GM12878 (cell line): ENCODE measurements at regions not wholly inside any gene's neighbourhood (a gene's known extent, or its start where the extent isn't known, plus 50 kb on each side); places are given as distances from the start of the nearest gene placed in this dataset.

ENCODE experiments used
- ATAC-seq: fragments of 200-7000 bp; cut with Tn5 transposase; 3 replicates; pipeline ENCODE4 v1.9.1; 2020; ENCODE audit warnings: mild to moderate bottlenecking, moderate library complexity
- BruUV-seq: library from RNA; stranded (reverse); fragments of 400-500 nt; replicated peaks from 2 replicates; lab custom pipeline; 2021; lab: Mats Ljungman, UMichigan
- CTCF ChIA-PET: fragments of 300-600 bp; sonication (Branson Sonifier 250); formaldehyde crosslinking; extraction: SDS; loops from one replicate; lab custom pipeline; 2021; ENCODE audit warnings: inconsistent platforms; lab: Yijun Ruan, JAX
- POLR2A ChIA-PET: fragments of 350-600 bp; formaldehyde crosslinking; extraction: SDS; loops from one replicate; lab custom pipeline; 2021; ENCODE audit warnings: inconsistent platforms; lab: Charles Lee
- RAD21 ChIA-PET: fragments of 300-600 bp; sonication (Branson Sonifier 250); formaldehyde crosslinking; loops from one replicate; lab custom pipeline; 2023; ENCODE audit warnings: antibody characterized with exemption; ENCODE audit not compliant: unreplicated experiment; lab: Charles Lee
- SMC1A ChIA-PET: fragments of 300-600 bp; sonication (Branson Sonifier 250); formaldehyde crosslinking; loops from one replicate; lab custom pipeline; 2023; ENCODE audit not compliant: unreplicated experiment, uncharacterized antibody; lab: Charles Lee
- DNase-seq: peaks from one replicate; pipeline ENCODE4 v3.0.0-alpha.2; 2011; ENCODE audit warnings: low read depth, low spot score
- FAIRE-seq: peaks from 3 replicates; lab custom pipeline; 2011; peaks lifted over from hg19 to GRCh38; lab: Jason Lieb, UNC
- H2AFZ ChIP-seq: 2 replicates; pipeline ENCODE4 v1.6.0; 2011; ENCODE audit warnings: low read depth, low read length, control low read depth; ENCODE audit not compliant: control insufficient read depth
- H3K27ac ChIP-seq: 2 replicates; pipeline ENCODE4 v1.5.1; 2011; ENCODE audit warnings: control low read depth; ENCODE audit not compliant: control insufficient read depth, insufficient read depth
- H3K27me3 ChIP-seq, 2 experiments: replicated peaks in 1 of 2; 2 replicates each; pipeline versions ENCODE4 v1.6.0 to v1.6.1; 2011; ENCODE audit warnings: low read length in 1 of 2; ENCODE audit not compliant: control insufficient read depth in 2 of 2, insufficient read depth in 2 of 2
- H3K36me3 ChIP-seq, 2 experiments: 2 replicates each; pipeline ENCODE4 v1.5.1; 2011; ENCODE audit warnings: low read length in 1 of 2; ENCODE audit not compliant: control insufficient read depth in 2 of 2, insufficient read depth in 2 of 2
- H3K4me1 ChIP-seq: 2 replicates; pipeline ENCODE4 v1.6.1; 2011; ENCODE audit warnings: mild to moderate bottlenecking, low read length, moderate library complexity, mixed read lengths; ENCODE audit not compliant: control insufficient read depth, insufficient read depth
- H3K4me2 ChIP-seq: 2 replicates; pipeline ENCODE4 v1.6.0; 2011; ENCODE audit warnings: control low read depth; ENCODE audit not compliant: control insufficient read depth, insufficient read depth
- H3K4me3 ChIP-seq: fragments of 200-600 bp; sonication (generic); 2 replicates; pipeline ENCODE4 v1.5.1; 2016
- H3K79me2 ChIP-seq: 2 replicates; pipeline ENCODE4 v1.6.0; 2011; ENCODE audit warnings: low read length; ENCODE audit not compliant: control insufficient read depth, insufficient read depth
- H3K9ac ChIP-seq: 2 replicates; pipeline ENCODE4 v1.8.0; 2011; ENCODE audit warnings: low read length, control low read depth, mixed read lengths; ENCODE audit not compliant: control insufficient read depth, insufficient read depth
- H3K9me3 ChIP-seq: replicated peaks from 3 replicates; pipeline ENCODE4 v1.5.1; 2011; ENCODE audit warnings: mild to moderate bottlenecking, low read length; ENCODE audit not compliant: control insufficient read depth, insufficient read depth
- H4K20me1 ChIP-seq: 2 replicates; pipeline ENCODE4 v1.6.0; 2011; ENCODE audit not compliant: control insufficient read depth, insufficient read depth
- ATF7 ChIP-seq: fragments of 450-650 bp; IDR thresholded peaks from 2 replicates; pipeline ENCODE4 v1.6.1; 2016; ENCODE audit warnings: low read depth, mild to moderate bottlenecking
- CBFB ChIP-seq: IDR thresholded peaks from 2 replicates; pipeline ENCODE4 v1.6.1; 2016; ENCODE audit warnings: antibody characterized with exemption, low read depth
- CHD1 ChIP-seq: IDR thresholded peaks from 2 replicates; pipeline ENCODE4 v1.6.1; 2012; ENCODE audit warnings: low read depth, low read length, improper control_type of control experiment
- HDAC2 ChIP-seq: fragments of 200-600 bp; sonication (generic); IDR thresholded peaks from 2 replicates; pipeline ENCODE4 v1.6.1; 2017
- NFYA ChIP-seq: IDR thresholded peaks from 2 replicates; pipeline ENCODE4 v1.6.1; 2011; ENCODE audit warnings: low read depth, mild to moderate bottlenecking, low read length, improper control_type of control experiment, borderline replicate concordance
- POU2F2 ChIP-seq: IDR thresholded peaks from 3 replicates; pipeline ENCODE4 v1.6.1; 2011; ENCODE audit warnings: low read depth, mild to moderate bottlenecking, low read length, borderline replicate concordance
- RBBP5 ChIP-seq: fragments of 200-600 bp; sonication (generic); conservative IDR thresholded peaks from 2 replicates; pipeline ENCODE4 v1.6.1; 2016
- RCOR1 ChIP-seq: conservative IDR thresholded peaks from 2 replicates; pipeline ENCODE4 v1.6.1; 2012; ENCODE audit warnings: low read depth, low read length, improper control_type of control experiment
- RUNX3 ChIP-seq: IDR thresholded peaks from 2 replicates; pipeline ENCODE4 v1.6.1; 2012; ENCODE audit warnings: low read length, inconsistent platforms
- SMARCA5 ChIP-seq: fragments of 450-650 bp; IDR thresholded peaks from 2 replicates; pipeline ENCODE4 v1.6.1; 2017; ENCODE audit warnings: mild to moderate bottlenecking
- WGBS: methylation state at CpG from one replicate; pipeline ENCODE4 v1.1.6; 2016; ENCODE audit warnings: low lambda C conversion rate; ENCODE audit not compliant: insufficient replicate concordance, insufficient coverage; ENCODE audit errors: missing lambda C conversion rate; 5-methylcytosine and 5-hydroxymethylcytosine counted together
- in situ Hi-C: fragments of 300-500 bp; cut with MboI; formaldehyde crosslinking; loops from 9 replicates; pipeline ENCODE4 v1.14.3; 2018; ENCODE audit warnings: mixed read lengths
- intact Hi-C: fragments of 100-400 bp; cut with micrococcal nuclease; formaldehyde crosslinking; loops from one replicate; pipeline ENCODE4 v1.14.2; 2022; ENCODE audit not compliant: unreplicated experiment
- TF ChIP-seq, protein P1 (sequence below): fragments of 450-650 bp; IDR thresholded peaks from 2 replicates; pipeline ENCODE4 v1.6.1; 2017; ENCODE audit warnings: mild to moderate bottlenecking, moderate library complexity
- TF ChIP-seq, protein P2 (sequence below): fragments of 450-650 bp; IDR thresholded peaks from 2 replicates; pipeline ENCODE4 v1.6.1; 2018; ENCODE audit warnings: mild to moderate bottlenecking, low read depth, moderate library complexity; ENCODE audit not compliant: partially characterized antibody

DNA sequence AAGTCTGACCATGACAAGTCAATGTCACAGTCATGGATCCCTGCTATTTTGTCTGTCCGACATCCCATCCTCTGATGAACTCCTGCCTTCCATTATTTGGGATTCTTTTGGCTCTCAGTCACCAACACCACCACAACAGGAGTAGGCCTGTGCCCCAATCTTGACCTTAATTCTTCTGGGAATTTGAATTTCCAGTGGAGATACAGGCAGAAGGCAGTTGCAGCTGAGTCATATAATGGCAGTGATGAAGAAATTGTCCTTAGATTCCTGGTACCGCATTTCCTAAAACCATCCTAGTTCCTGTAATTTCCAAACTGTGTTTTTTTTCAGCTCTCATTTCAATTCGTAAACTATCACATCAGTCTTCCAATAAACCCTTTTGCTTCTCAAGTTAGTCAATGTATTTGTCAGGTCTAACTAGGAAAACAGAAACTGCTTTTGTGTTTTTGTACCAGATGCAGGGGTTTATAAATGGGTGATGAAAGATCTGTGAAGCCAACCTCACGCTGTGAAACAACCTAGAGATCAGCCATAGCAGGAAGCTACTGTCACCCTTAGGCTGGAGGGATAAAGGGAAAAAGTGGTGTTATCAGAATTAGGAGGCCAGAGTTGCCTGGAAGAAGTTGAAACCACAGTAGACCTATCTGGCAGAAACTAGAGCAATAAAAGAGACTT is 126.3 kb upstream of the TMEM108 start (continued):
- TF ChIP-seq HDAC2 (no peak), CBFB (no peak), RUNX3 (no peak), POU2F2 (no peak)
- TF ChIP-seq, protein P1, sequence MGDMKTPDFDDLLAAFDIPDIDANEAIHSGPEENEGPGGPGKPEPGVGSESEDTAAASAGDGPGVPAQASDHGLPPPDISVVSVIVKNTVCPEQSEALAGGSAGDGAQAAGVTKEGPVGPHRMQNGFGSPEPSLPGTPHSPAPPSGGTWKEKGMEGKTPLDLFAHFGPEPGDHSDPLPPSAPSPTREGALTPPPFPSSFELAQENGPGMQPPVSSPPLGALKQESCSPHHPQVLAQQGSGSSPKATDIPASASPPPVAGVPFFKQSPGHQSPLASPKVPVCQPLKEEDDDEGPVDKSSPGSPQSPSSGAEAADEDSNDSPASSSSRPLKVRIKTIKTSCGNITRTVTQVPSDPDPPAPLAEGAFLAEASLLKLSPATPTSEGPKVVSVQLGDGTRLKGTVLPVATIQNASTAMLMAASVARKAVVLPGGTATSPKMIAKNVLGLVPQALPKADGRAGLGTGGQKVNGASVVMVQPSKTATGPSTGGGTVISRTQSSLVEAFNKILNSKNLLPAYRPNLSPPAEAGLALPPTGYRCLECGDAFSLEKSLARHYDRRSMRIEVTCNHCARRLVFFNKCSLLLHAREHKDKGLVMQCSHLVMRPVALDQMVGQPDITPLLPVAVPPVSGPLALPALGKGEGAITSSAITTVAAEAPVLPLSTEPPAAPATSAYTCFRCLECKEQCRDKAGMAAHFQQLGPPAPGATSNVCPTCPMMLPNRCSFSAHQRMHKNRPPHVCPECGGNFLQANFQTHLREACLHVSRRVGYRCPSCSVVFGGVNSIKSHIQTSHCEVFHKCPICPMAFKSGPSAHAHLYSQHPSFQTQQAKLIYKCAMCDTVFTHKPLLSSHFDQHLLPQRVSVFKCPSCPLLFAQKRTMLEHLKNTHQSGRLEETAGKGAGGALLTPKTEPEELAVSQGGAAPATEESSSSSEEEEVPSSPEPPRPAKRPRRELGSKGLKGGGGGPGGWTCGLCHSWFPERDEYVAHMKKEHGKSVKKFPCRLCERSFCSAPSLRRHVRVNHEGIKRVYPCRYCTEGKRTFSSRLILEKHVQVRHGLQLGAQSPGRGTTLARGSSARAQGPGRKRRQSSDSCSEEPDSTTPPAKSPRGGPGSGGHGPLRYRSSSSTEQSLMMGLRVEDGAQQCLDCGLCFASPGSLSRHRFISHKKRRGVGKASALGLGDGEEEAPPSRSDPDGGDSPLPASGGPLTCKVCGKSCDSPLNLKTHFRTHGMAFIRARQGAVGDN, result no peak
- TF ChIP-seq, all 136 proteins: peak for 0

GRCh38 chr3:132907293-132907692 is 130.9 kb upstream of the TMEM108 start:
- no peak overlapping the region for H3K4me3 ChIP-seq
- intact Hi-C loops (no loop called here), in situ Hi-C loops (no loop called here)
- no peak overlapping the region for H3K27ac ChIP-seq
- no peaks in the 10 kb centered on the region for H3K4me1 ChIP-seq
- BruUV-seq, result no TSS peak
- no peak overlapping the region for H3K9ac ChIP-seq
- TF ChIP-seq RCOR1 (no peak), SMARCA5 (no peak), RBBP5 (no peak), CHD1 (no peak), ATF7 (no peak), NFYA (no peak)
- TF ChIP-seq, protein P2, sequence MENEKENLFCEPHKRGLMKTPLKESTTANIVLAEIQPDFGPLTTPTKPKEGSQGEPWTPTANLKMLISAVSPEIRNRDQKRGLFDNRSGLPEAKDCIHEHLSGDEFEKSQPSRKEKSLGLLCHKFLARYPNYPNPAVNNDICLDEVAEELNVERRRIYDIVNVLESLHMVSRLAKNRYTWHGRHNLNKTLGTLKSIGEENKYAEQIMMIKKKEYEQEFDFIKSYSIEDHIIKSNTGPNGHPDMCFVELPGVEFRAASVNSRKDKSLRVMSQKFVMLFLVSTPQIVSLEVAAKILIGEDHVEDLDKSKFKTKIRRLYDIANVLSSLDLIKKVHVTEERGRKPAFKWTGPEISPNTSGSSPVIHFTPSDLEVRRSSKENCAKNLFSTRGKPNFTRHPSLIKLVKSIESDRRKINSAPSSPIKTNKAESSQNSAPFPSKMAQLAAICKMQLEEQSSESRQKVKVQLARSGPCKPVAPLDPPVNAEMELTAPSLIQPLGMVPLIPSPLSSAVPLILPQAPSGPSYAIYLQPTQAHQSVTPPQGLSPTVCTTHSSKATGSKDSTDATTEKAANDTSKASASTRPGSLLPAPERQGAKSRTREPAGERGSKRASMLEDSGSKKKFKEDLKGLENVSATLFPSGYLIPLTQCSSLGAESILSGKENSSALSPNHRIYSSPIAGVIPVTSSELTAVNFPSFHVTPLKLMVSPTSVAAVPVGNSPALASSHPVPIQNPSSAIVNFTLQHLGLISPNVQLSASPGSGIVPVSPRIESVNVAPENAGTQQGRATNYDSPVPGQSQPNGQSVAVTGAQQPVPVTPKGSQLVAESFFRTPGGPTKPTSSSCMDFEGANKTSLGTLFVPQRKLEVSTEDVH, result no peak
- FAIRE-seq (no peak), ATAC-seq (no peak), DNase-seq (no peak)
- ChIA-PET RAD21 (no interaction called here), POLR2A (no interaction called here), SMC1A (no interaction called here), CTCF (no interaction called here)
- no peak overlapping the region for H3K4me2 ChIP-seq
- no peak overlapping the region for H2AFZ ChIP-seq
- H3K27me3 ChIP-seq, result no peaks in the 10 kb centered on the region
- WGBS, result 83% methylated on average over 10 of the region's 10 CpGs
- H4K20me1 ChIP-seq, result no peaks in the 10 kb centered on the region
- H3K36me3 ChIP-seq, result no peaks in the 10 kb centered on the region
- H3K9me3 ChIP-seq, result no peaks in the 10 kb centered on the region
- H3K79me2 ChIP-seq, result no peaks in the 10 kb centered on the region
